HepG2 (cell line): ENCODE measurements at regions not wholly inside any gene's neighbourhood (a gene's known extent, or its start where the extent isn't known, plus 50 kb on each side); places are given as distances from the start of the nearest gene placed in this dataset.
"Not testable (repeated sequence)": the region's sequence is repeated elsewhere in the genome, so short reads cannot be mapped to it uniquely, and the experiment has no call there.

ENCODE experiments used
- ATAC-seq: fragments of 200-7000 bp; cut with Tn5 transposase; 3 replicates; pipeline ENCODE4 v1.9.1; 2020; ENCODE audit warnings: mild to moderate bottlenecking, moderate library complexity
- BruUV-seq: library from RNA; stranded (reverse); fragments of 400-500 nt; replicated peaks from 2 replicates; lab custom pipeline; 2021; lab: Mats Ljungman, UMichigan
- CTCF ChIA-PET: fragments of 300-600 bp; formaldehyde crosslinking; extraction: SDS; loops from one replicate; lab custom pipeline; 2021; ENCODE audit warnings: low total read pairs, inconsistent platforms, low intra/inter-chr PET ratio; lab: Yijun Ruan, JAX
- POLR2A ChIA-PET: fragments of 350-600 bp; sonication (Branson Sonifier 250); formaldehyde crosslinking; loops from one replicate; lab custom pipeline; 2020; ENCODE audit warnings: antibody characterized with exemption, inconsistent platforms; lab: Yijun Ruan, JAX
- DNase-seq: peaks from one replicate; pipeline ENCODE4 v3.0.0-alpha.2; 2015; ENCODE audit warnings: low spot score
- FAIRE-seq: peaks from 3 replicates; lab custom pipeline; 2011; peaks lifted over from hg19 to GRCh38; lab: Jason Lieb, UNC
- H2AFZ ChIP-seq: one replicate; pipeline ENCODE4 v1.6.1; 2011; ENCODE audit warnings: low read length, inconsistent platforms
- H3K27ac ChIP-seq: fragments of 300-600 bp; 3 replicates; pipeline ENCODE4 v1.8.0; 2011; ENCODE audit warnings: mixed run types, mild to moderate bottlenecking, mixed read lengths, low read length, inconsistent platforms; ENCODE audit not compliant: insufficient read depth; ENCODE audit errors: extremely low read length
- H3K27me3 ChIP-seq, 2 experiments: fragments of 200-600 bp in 1 of 2; 2 replicates in 1 of 2; 3 replicates in 1 of 2; pipeline versions ENCODE4 v1.6.0 to v1.8.0; 2011; ENCODE audit warnings: low read length in 2 of 2, mild to moderate bottlenecking in 2 of 2, moderate library complexity in 2 of 2, inconsistent platforms in 1 of 2; ENCODE audit not compliant: insufficient read depth in 2 of 2, control insufficient read depth in 1 of 2
- H3K36me3 ChIP-seq, 2 experiments: fragments of 200-600 bp in 1 of 2; replicated peaks in 1 of 2; 2 replicates in 1 of 2; 3 replicates in 1 of 2; pipeline versions ENCODE4 v1.5.1 to v1.8.0; 2011; ENCODE audit warnings: low read length in 2 of 2, inconsistent platforms in 1 of 2; ENCODE audit not compliant: insufficient read depth in 2 of 2, control insufficient read depth in 1 of 2
- H3K4me1 ChIP-seq: 2 replicates; pipeline ENCODE4 v1.5.1; 2012; ENCODE audit warnings: low read length, inconsistent platforms; ENCODE audit not compliant: insufficient read depth
- H3K4me2 ChIP-seq: 2 replicates; pipeline ENCODE4 v1.6.0; 2011; ENCODE audit warnings: low read depth, low read length, inconsistent platforms
- H3K4me3 ChIP-seq, 3 experiments: fragments of 200-600 bp in 1 of 3; sonication (generic), shearing (Covaris generic) in 1 of 3; replicated peaks in 1 of 3; 2 replicates each; pipeline ENCODE4 v1.5.1; 2011 to 2016; ENCODE audit warnings: low read length in 3 of 3, inconsistent platforms in 2 of 3, low read depth in 2 of 3, mild to moderate bottlenecking in 2 of 3, control low read depth in 1 of 3, mixed read lengths in 1 of 3; ENCODE audit not compliant: insufficient read depth in 1 of 3
- H3K79me2 ChIP-seq: one replicate; pipeline ENCODE4 v1.6.1; 2011; ENCODE audit warnings: low read length, inconsistent platforms; ENCODE audit not compliant: insufficient read depth
- H3K9ac ChIP-seq: 2 replicates; pipeline ENCODE4 v1.6.0; 2011; ENCODE audit warnings: mild to moderate bottlenecking, low read depth, low read length, inconsistent platforms; ENCODE audit not compliant: insufficient read depth
- H3K9me3 ChIP-seq: 2 replicates; pipeline ENCODE4 v1.5.1; 2012; ENCODE audit warnings: mild to moderate bottlenecking, low read length
- H4K20me1 ChIP-seq: 2 replicates; pipeline ENCODE4 v1.6.0; 2011; ENCODE audit warnings: inconsistent platforms, mild to moderate bottlenecking, low read length, moderate library complexity; ENCODE audit not compliant: insufficient read depth
- FOXA3 ChIP-seq: IDR thresholded peaks from 2 replicates; pipeline ENCODE4 v1.6.1; 2016; ENCODE audit warnings: missing genetic modification reagents, missing compliant biosample characterization
- RELA ChIP-seq: sonication (generic); formaldehyde crosslinking; IDR thresholded peaks from 2 replicates; pipeline ENCODE4 v1.4.0; 2020; ENCODE audit warnings: missing genetic modification reagents
- SMARCC2 ChIP-seq: fragments of 450-650 bp; IDR thresholded peaks from 2 replicates; pipeline ENCODE4 v1.6.1; 2017; ENCODE audit warnings: antibody characterized with exemption, mild to moderate bottlenecking
- THYN1 ChIP-seq: sonication (generic); formaldehyde crosslinking; IDR thresholded peaks from 2 replicates; pipeline ENCODE4 v1.8.1; 2023; ENCODE audit warnings: low read depth, mild to moderate bottlenecking, moderate library complexity, missing genetic modification reagents, borderline replicate concordance
- ZNF317 ChIP-seq: sonication (generic); formaldehyde crosslinking; IDR thresholded peaks from 2 replicates; pipeline ENCODE4 v1.5.0; 2020; ENCODE audit warnings: mild to moderate bottlenecking, missing genetic modification reagents
- WGBS: methylation state at CpG from one replicate; pipeline ENCODE4 v1.1.6; 2017; ENCODE audit warnings: low lambda C conversion rate; 5-methylcytosine and 5-hydroxymethylcytosine counted together
- in situ Hi-C: cut with HindIII; loops from 2 replicates; pipeline ENCODE4 v1.10.0; 2017; ENCODE audit warnings: low pct_unique_long_range_greater_than_20kb; ENCODE audit not compliant: extremely low pct_ligation_motif_present
- intact Hi-C: fragments of 100-400 bp; cut with micrococcal nuclease; formaldehyde crosslinking; loops from one replicate; pipeline ENCODE4 v1.10.0; 2022; ENCODE audit not compliant: unreplicated experiment
- TF ChIP-seq, protein P1 (sequence below): IDR thresholded peaks from 2 replicates; pipeline ENCODE4 v1.6.1; 2016; ENCODE audit warnings: control low read depth

DNA sequence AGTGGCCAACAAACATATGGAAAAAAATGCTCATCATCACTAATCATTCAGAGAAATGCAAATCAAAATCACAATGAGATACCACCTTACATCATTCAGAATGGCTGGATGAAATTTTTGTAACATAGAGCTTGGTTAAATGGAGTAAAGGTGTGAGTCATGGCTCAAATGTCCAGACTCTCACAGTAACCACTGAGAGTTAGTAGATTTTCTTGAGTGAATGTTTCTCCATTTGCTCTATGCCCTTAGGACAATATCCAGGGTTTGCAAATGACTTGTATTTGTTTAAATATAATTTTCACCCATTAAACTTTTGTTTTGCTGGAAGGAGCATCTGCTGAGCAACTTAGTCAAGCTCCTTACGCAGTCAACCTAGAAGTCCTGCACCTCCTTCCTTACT, 967.2 kb downstream of the XPNPEP1 start:
- ChIA-PET CTCF (no interaction called here), POLR2A (no interaction called here)
- intact Hi-C loops, result no loop called here
- Histone ChIP-seq H3K36me3 (no peaks in the 10 kb centered on the region), H3K4me3 (no peak overlapping the region), H3K9ac (no peak overlapping the region), H2AFZ (no peak overlapping the region), H3K9me3 (peaks cover 80% of the 10 kb centered on the region), H4K20me1 (no peaks in the 10 kb centered on the region), H3K79me2 (no peaks in the 10 kb centered on the region), H3K27me3 (no peaks in the 10 kb centered on the region), H3K4me2 (no peak overlapping the region), H3K4me1 (no peaks in the 10 kb centered on the region), H3K27ac (no peak overlapping the region)
- WGBS, result 44% methylated on average over 1 of the region's 1 CpG
- no peak for TF ChIP-seq THYN1 (CRISPR knock-in tag)
- no peak for TF ChIP-seq RELA
- no peak for TF ChIP-seq FOXA3 (CRISPR knock-in tag)
- no peak for TF ChIP-seq SMARCC2
- TF ChIP-seq, protein P1, sequence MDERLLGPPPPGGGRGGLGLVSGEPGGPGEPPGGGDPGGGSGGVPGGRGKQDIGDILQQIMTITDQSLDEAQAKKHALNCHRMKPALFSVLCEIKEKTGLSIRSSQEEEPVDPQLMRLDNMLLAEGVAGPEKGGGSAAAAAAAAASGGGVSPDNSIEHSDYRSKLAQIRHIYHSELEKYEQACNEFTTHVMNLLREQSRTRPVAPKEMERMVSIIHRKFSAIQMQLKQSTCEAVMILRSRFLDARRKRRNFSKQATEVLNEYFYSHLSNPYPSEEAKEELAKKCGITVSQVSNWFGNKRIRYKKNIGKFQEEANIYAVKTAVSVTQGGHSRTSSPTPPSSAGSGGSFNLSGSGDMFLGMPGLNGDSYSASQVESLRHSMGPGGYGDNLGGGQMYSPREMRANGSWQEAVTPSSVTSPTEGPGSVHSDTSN, result no peak
- FAIRE-seq (no peak), DNase-seq (no peak), ATAC-seq (no peak)
- in situ Hi-C loops, result no loop called here
- no TSS peak for BruUV-seq

DNA sequence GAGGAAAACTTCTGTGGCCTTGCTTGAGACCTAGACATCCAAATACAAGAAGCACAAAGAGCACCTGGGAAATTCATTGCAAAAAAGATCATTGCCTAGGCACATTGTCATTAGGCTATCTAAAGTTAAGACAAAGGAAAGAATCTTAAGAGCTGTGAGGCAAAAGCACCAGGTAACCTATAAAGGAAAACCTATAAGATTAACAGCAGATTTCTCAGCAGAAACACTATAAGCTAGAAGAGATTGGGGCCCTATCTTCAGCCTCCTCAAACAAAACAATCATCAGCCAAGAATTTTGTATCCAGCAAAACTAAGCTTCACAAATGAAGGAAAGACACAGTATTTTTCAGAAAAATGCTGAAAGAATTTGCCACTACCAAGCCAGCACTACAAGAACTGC, 1003.3 kb downstream of the XPNPEP1 start:
- DNase-seq, H3K36me3 ChIP-seq, BruUV-seq, H3K4me1 ChIP-seq, POLR2A ChIA-PET, H3K79me2 ChIP-seq, H2AFZ ChIP-seq, ATAC-seq, H3K27ac ChIP-seq, H3K27me3 ChIP-seq, intact Hi-C loops, H4K20me1 ChIP-seq, CTCF ChIA-PET, in situ Hi-C loops, H3K4me3 ChIP-seq, FAIRE-seq, H3K4me2 ChIP-seq, H3K9ac ChIP-seq: not testable (repeated sequence)
- peaks cover 17% of the 10 kb centered on the region for H3K9me3 ChIP-seq
- peak; percentile 69 for TF ChIP-seq ZNF317 (CRISPR knock-in tag)
